Activated CD4-positive, alpha-beta T cell treated with anti-CD3 and anti-CD28 coated beads, Interleukin-2, amount 10 ng/mL, durations not matched to agents 24 days and 14 days (primary cell): ENCODE measurements at regions not wholly inside any gene's neighbourhood (a gene's known extent, or its start where the extent isn't known, plus 50 kb on each side); places are given as distances from the start of the nearest gene placed in this dataset.

Experiments used
- DNase-seq: peaks from one replicate; pipeline ENCODE4 v3.0.0; 2022
- H3K27ac Mint-ChIP-seq: one replicate; pipeline ENCODE4 v1.8.0; 2022; ENCODE audit warnings: mild to moderate bottlenecking, mixed read lengths
- H3K27me3 Mint-ChIP-seq: one replicate; pipeline ENCODE4 v1.8.0; 2022; ENCODE audit warnings: mixed read lengths
- H3K36me3 Mint-ChIP-seq: one replicate; pipeline ENCODE4 v1.8.0; 2022; ENCODE audit warnings: low read depth, mild to moderate bottlenecking, mixed read lengths
- H3K4me1 Mint-ChIP-seq: one replicate; pipeline ENCODE4 v1.8.0; 2021; ENCODE audit warnings: mixed read lengths
- H3K4me3 Mint-ChIP-seq: one replicate; pipeline ENCODE4 v1.8.0; 2022; ENCODE audit warnings: mild to moderate bottlenecking, moderate library complexity, mixed read lengths
- H3K9me3 Mint-ChIP-seq: one replicate; pipeline ENCODE4 v1.8.0; 2021; ENCODE audit warnings: mixed read lengths
- intact Hi-C: fragments of 100-400 bp; cut with micrococcal nuclease; formaldehyde crosslinking; loops from one replicate; pipeline ENCODE4 v1.15.1; 2023

- Mint-ChIP-seq H3K4me3 (no peak overlapping the region), H3K36me3 (no peaks in the 10 kb centered on the region), H3K9me3 (no peaks in the 10 kb centered on the region), H3K27me3 (no peaks in the 10 kb centered on the region), H3K4me1 (no peaks in the 10 kb centered on the region), H3K27ac (no peak overlapping the region)
- intact Hi-C loops, result no loop called here
- no peak for DNase-seq
Observed at GRCh38 chr4:123997776-123998449, 601.3 kb downstream of the SPRY1 start.

GRCh38 chr4:124000233-124000632 is 603.6 kb downstream of the SPRY1 start:
- Mint-ChIP-seq H3K27ac (no peak overlapping the region), H3K36me3 (no peaks in the 10 kb centered on the region), H3K9me3 (no peaks in the 10 kb centered on the region), H3K4me1 (no peaks in the 10 kb centered on the region), H3K27me3 (no peaks in the 10 kb centered on the region), H3K4me3 (no peak overlapping the region)
- intact Hi-C loops, result no loop called here
- DNase-seq, result no peak

GRCh38 chr4:124015766-124016165 is 619.2 kb downstream of the SPRY1 start:
- Mint-ChIP-seq H3K36me3 (no peaks in the 10 kb centered on the region), H3K4me1 (peaks cover 13% of the 10 kb centered on the region), H3K27me3 (no peaks in the 10 kb centered on the region), H3K9me3 (peaks cover 5% of the 10 kb centered on the region), H3K27ac (no peak overlapping the region), H3K4me3 (no peak overlapping the region)
- intact Hi-C loops, result no loop called here
- no peak for DNase-seq

GRCh38 chr4:124017185-124017785 is 620.7 kb downstream of the SPRY1 start:
- Mint-ChIP-seq H3K4me1 (peaks cover 13% of the 10 kb centered on the region), H3K27ac (no peak overlapping the region), H3K27me3 (no peaks in the 10 kb centered on the region), H3K36me3 (no peaks in the 10 kb centered on the region), H3K9me3 (peaks cover 5% of the 10 kb centered on the region), H3K4me3 (no peak overlapping the region)
- intact Hi-C loops, result no loop called here
- DNase-seq, result no peak

DNA sequence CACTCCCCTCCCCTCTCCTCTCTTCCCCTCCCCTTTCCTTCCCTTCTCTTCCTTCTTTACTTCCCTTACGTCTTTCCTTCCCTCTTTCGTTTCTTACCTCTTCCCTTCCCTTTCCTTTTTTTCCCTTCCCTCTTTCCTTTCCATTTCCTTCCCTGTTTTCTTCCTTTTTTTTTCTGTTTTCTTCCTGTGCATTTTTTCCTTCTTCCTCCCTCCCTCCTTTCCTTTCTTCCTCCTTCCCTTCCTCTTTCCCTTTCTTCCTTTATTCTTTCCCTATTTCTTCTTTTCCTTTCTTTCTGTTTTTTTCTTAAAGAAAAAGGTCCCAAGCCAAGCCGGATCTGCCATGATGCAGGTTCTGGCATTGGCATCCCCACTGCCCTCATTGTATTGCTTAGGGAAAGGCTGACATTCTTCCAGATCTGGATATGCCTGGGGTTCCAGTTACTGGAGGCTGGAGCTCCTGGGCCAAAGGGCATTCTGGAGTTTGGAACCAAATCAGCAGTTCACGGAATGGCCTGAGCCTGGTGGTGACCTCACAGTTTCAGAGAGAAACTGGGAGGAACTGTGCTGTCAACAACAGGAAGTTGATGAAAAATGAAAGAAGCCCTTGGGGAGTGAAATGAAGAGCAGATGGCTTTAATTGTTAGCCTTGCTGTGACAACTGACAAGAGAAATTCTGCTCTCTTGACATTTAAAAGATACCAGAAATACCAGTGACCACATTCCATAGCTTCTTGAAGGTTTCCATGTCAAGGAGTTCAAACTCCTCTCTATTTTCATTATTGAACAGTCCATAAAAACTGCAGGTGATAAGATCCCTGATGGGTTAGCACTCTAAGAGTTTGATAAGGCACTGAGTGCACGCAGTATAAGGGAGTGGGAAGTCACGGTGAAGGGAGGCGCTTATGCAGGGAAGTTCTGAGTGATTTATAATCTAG is 622.1 kb downstream of the SPRY1 start:
- intact Hi-C loops, result no loop called here
- H3K27ac Mint-ChIP-seq, result peak overlapping the region; percentile 79
- DNase-seq, result peak; percentile 63
- peaks cover 13% of the 10 kb centered on the region for H3K4me1 Mint-ChIP-seq
- H3K9me3 Mint-ChIP-seq, result peaks cover 5% of the 10 kb centered on the region
- H3K36me3 Mint-ChIP-seq, result no peaks in the 10 kb centered on the region
- no peaks in the 10 kb centered on the region for H3K27me3 Mint-ChIP-seq
- H3K4me3 Mint-ChIP-seq, result peak overlapping the region; percentile 44

DNA sequence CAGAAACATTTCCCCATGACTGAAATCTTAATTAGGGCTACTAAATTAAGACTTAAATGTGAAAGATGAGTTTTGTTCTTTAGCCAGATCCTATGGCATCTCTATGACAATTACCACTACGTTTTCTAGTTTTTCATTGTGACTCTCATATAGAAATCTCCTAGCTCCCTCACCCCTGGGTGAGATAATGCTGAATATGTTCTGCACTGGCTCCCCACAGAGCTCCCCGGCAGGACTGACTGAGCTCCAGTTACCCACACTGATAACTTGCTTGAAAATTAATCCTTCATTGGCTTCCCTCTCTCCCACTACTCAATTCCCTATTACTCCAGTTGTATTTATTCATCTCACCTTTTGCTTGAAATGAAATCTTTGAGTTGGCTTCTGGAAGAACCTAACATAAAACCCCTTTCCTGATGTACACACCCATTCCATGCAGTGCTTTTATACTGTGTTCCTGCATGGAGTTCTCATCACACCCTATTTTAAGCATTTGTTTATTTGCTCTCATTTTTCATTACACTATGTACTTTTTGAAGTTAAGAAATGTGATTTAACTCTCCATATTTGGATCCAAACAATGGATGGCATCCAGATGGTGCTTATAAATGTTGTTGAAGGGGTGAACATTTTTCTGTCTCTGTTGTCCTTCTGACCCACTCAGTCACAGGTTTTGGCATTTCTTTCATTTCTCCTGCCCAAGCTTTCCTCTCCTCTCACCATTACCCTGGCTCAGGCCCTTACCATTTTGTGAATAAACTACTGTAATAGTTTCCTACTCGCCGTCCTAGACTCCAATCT is 623.4 kb downstream of the SPRY1 start:
- Mint-ChIP-seq H3K9me3 (peaks cover 5% of the 10 kb centered on the region), H3K27me3 (no peaks in the 10 kb centered on the region), H3K4me3 (no peak overlapping the region), H3K4me1 (peaks cover 13% of the 10 kb centered on the region), H3K36me3 (no peaks in the 10 kb centered on the region), H3K27ac (no peak overlapping the region)
- DNase-seq, result no peak
- intact Hi-C loops, result no loop called here

DNA sequence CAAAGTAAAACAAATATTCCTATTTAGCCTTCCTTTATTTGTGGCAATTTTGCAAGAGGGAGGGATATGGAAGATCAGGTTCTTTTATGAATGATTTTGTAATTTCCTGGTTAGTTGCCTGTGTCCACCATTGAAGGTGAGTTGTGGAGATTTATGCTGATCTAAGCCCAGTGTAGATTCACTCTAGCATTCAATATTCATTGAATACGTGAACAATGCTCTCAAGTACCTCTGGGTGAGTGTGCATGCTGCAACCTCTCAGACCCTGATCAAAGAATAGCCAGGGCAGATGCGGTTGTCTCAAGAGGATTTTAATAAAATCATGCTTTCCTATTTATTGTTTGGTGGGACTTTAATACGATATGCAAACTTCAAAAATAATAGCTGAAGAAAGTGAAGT is 628.4 kb downstream of the SPRY1 start:
- Mint-ChIP-seq H3K27ac (no peak overlapping the region), H3K27me3 (no peaks in the 10 kb centered on the region), H3K36me3 (no peaks in the 10 kb centered on the region), H3K4me1 (peaks cover 2% of the 10 kb centered on the region), H3K9me3 (no peaks in the 10 kb centered on the region), H3K4me3 (no peak overlapping the region)
- intact Hi-C loops, result no loop called here
- no peak for DNase-seq

GRCh38 chr4:124025428-124025827 is 628.8 kb downstream of the SPRY1 start:
- no peaks in the 10 kb centered on the region for H3K4me1 Mint-ChIP-seq
- no peak overlapping the region for H3K27ac Mint-ChIP-seq
- H3K4me3 Mint-ChIP-seq, result no peak overlapping the region
- no peaks in the 10 kb centered on the region for H3K27me3 Mint-ChIP-seq
- DNase-seq, result no peak
- no peaks in the 10 kb centered on the region for H3K9me3 Mint-ChIP-seq
- intact Hi-C loops, result no loop called here
- H3K36me3 Mint-ChIP-seq, result no peaks in the 10 kb centered on the region

DNA sequence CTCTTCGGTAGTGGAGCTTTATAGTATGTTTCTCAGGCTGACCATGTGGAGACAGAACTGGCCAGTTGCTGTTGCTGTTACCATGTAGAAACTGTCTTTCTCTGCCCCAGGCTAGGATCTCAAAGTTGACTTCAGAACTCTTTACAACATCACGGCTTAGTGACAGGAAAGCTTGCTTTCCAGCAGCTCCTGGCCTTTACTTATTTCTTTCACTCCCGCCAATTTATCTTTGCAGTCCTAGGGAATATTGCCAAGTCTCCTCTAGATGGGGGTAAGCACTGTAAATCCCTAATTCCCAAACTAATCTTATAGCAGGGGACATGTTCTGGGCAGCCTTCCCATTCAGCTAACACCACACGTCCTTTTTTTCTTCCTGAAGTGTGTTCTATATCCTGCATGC is 631.6 kb downstream of the SPRY1 start:
- H3K27me3 Mint-ChIP-seq, result peaks cover 2% of the 10 kb centered on the region
- H3K27ac Mint-ChIP-seq, result no peak overlapping the region
- H3K4me1 Mint-ChIP-seq, result no peaks in the 10 kb centered on the region
- no peaks in the 10 kb centered on the region for H3K9me3 Mint-ChIP-seq
- no peak for DNase-seq
- no peak overlapping the region for H3K4me3 Mint-ChIP-seq
- no peaks in the 10 kb centered on the region for H3K36me3 Mint-ChIP-seq
- intact Hi-C loops, result no loop called here

- Mint-ChIP-seq H3K27me3 (peaks cover 2% of the 10 kb centered on the region), H3K9me3 (no peaks in the 10 kb centered on the region), H3K4me1 (no peaks in the 10 kb centered on the region)
Observed at GRCh38 chr4:124030147-124030546, 633.6 kb downstream of the SPRY1 start.

GRCh38 chr4:124032035-124032434 is 635.4 kb downstream of the SPRY1 start:
- H3K27me3 Mint-ChIP-seq, result peaks cover 2% of the 10 kb centered on the region
- no peaks in the 10 kb centered on the region for H3K9me3 Mint-ChIP-seq
- H3K27ac Mint-ChIP-seq, result no peak overlapping the region
- no peak for DNase-seq
- H3K36me3 Mint-ChIP-seq, result no peaks in the 10 kb centered on the region
- intact Hi-C loops, result no loop called here
- H3K4me3 Mint-ChIP-seq, result no peak overlapping the region
- H3K4me1 Mint-ChIP-seq, result no peaks in the 10 kb centered on the region

More at GRCh38 chr4:124030147-124030546, 633.6 kb downstream of the SPRY1 start:
- no peaks in the 10 kb centered on the region for H3K36me3 Mint-ChIP-seq
- no peak overlapping the region for H3K4me3 Mint-ChIP-seq
- intact Hi-C loops, result no loop called here
- no peak overlapping the region for H3K27ac Mint-ChIP-seq
- DNase-seq, result no peak

DNA sequence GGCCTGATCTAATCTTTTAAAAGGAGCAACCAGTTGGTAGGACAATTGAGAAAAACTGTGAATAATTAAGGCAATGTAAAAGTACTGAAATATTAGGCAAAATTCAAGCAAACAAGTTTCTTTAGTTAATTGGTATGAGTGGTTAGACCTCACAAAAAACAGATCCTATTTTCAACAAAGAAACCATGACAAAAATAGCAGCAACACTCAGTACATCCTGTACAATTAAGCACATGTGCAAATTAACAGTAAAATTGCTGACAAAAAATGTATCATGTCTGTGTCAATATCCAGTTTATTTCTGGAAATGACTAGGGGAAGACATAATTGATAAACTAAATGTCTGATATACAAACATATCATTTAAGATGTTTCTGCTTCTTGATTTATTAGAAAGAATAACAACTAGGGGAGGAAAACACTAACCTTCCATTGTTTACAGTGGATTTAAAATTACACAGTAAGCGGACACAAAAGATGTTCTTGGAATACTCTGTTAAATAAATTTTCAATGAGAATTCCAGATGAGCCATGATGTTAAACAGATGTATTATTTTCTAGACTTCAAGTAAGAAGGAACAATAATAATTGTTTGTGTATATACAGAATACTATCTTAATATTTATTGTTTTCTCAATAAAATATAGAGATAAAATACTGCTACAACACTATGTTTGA is 638.9 kb downstream of the SPRY1 start:
- intact Hi-C loops, result no loop called here
- H3K27ac Mint-ChIP-seq, result no peak overlapping the region
- no peak for DNase-seq

GRCh38 chr4:124037236-124037635 is 640.6 kb downstream of the SPRY1 start:
- intact Hi-C loops, result no loop called here
- DNase-seq, result no peak
- Mint-ChIP-seq H3K4me3 (no peak overlapping the region), H3K27ac (no peak overlapping the region), H3K36me3 (no peaks in the 10 kb centered on the region), H3K27me3 (peaks cover 2% of the 10 kb centered on the region), H3K9me3 (no peaks in the 10 kb centered on the region), H3K4me1 (no peaks in the 10 kb centered on the region)

More for the DNA sequence above, 638.9 kb downstream of the SPRY1 start:
- no peaks in the 10 kb centered on the region for H3K9me3 Mint-ChIP-seq
- no peaks in the 10 kb centered on the region for H3K4me1 Mint-ChIP-seq
- peaks cover 2% of the 10 kb centered on the region for H3K27me3 Mint-ChIP-seq
- H3K4me3 Mint-ChIP-seq, result no peak overlapping the region
- no peaks in the 10 kb centered on the region for H3K36me3 Mint-ChIP-seq
